BJ (cell line): ENCODE measurements at regions not wholly inside any gene's neighbourhood (a gene's known extent, or its start where the extent isn't known, plus 50 kb on each side); places are given as distances from the start of the nearest gene placed in this dataset.

Experiments used
- CTCF ChIA-PET: fragments of 350-600 bp; formaldehyde crosslinking; extraction: SDS; loops from one replicate; lab custom pipeline; 2021; ENCODE audit warnings: antibody characterized with exemption, inconsistent platforms; lab: Yijun Ruan, JAX
- POLR2A ChIA-PET: fragments of 300-600 bp; sonication (Branson Sonifier 250); formaldehyde crosslinking; extraction: SDS; loops from one replicate; lab custom pipeline; 2021; ENCODE audit warnings: antibody characterized with exemption; lab: Charles Lee
- DNase-seq: peaks from one replicate; pipeline ENCODE4 v3.0.0-alpha.2; 2011; ENCODE audit warnings: low read depth
- H3K27me3 ChIP-seq: 2 replicates; pipeline ENCODE4 v1.6.0; 2011; ENCODE audit warnings: low read length; ENCODE audit not compliant: control insufficient read depth, insufficient read depth
- H3K36me3 ChIP-seq: 2 replicates; pipeline ENCODE4 v1.5.1; 2011; ENCODE audit warnings: low read length; ENCODE audit not compliant: control insufficient read depth, insufficient read depth
- H3K4me3 ChIP-seq: 2 replicates; pipeline ENCODE4 v1.5.1; 2011; ENCODE audit warnings: low read depth, mild to moderate bottlenecking, control low read depth, low read length
- TF ChIP-seq, protein P1 (sequence below): IDR thresholded peaks from 2 replicates; pipeline ENCODE4 v1.5.1; 2011; ENCODE audit warnings: low read depth, mild to moderate bottlenecking, control low read depth, inconsistent platforms, low read length, moderate library complexity; ENCODE audit not compliant: insufficient read depth

- H3K27me3 ChIP-seq = no peaks in the 10 kb centered on the region
- CTCF ChIA-PET = no interaction called here
- H3K36me3 ChIP-seq = no peaks in the 10 kb centered on the region
- POLR2A ChIA-PET = no interaction called here
- no peak overlapping the region for H3K4me3 ChIP-seq
- TF ChIP-seq, protein P1, sequence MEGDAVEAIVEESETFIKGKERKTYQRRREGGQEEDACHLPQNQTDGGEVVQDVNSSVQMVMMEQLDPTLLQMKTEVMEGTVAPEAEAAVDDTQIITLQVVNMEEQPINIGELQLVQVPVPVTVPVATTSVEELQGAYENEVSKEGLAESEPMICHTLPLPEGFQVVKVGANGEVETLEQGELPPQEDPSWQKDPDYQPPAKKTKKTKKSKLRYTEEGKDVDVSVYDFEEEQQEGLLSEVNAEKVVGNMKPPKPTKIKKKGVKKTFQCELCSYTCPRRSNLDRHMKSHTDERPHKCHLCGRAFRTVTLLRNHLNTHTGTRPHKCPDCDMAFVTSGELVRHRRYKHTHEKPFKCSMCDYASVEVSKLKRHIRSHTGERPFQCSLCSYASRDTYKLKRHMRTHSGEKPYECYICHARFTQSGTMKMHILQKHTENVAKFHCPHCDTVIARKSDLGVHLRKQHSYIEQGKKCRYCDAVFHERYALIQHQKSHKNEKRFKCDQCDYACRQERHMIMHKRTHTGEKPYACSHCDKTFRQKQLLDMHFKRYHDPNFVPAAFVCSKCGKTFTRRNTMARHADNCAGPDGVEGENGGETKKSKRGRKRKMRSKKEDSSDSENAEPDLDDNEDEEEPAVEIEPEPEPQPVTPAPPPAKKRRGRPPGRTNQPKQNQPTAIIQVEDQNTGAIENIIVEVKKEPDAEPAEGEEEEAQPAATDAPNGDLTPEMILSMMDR = no peak
- no peak for DNase-seq
These were observed 459.7 kb downstream of the GRXCR1 start for GRCh38 chr4:43351970-43352806.

GRCh38 chr4:43352859-43353258, 460.3 kb downstream of the GRXCR1 start:
- no peak for DNase-seq
- TF ChIP-seq, protein P1 = no peak
- POLR2A ChIA-PET = no interaction called here
- no peak overlapping the region for H3K4me3 ChIP-seq
- CTCF ChIA-PET = no interaction called here
- H3K36me3 ChIP-seq = no peaks in the 10 kb centered on the region
- no peaks in the 10 kb centered on the region for H3K27me3 ChIP-seq

DNA sequence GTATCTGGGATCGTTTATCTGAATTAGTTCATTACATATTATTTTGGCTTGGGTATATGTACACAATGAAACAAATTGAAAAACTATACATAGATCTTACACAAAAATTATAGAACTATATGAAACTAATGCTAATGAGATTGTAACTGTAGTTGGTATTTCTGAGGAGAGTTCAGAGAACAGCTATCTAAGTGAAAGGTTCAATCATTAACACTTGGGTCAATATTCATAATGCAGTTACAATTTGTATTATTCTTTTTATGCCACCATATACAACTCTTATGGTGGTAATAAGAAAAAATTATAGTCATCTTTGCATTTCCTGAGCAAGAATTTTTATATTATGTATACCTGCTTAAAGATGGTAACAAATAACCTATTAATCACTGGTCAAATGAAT, 461.0 kb downstream of the GRXCR1 start:
- no peak for DNase-seq
- no peaks in the 10 kb centered on the region for H3K36me3 ChIP-seq
- POLR2A ChIA-PET = no interaction called here
- H3K27me3 ChIP-seq = no peaks in the 10 kb centered on the region
- no peak overlapping the region for H3K4me3 ChIP-seq
- TF ChIP-seq, protein P1 = no peak
- CTCF ChIA-PET = no interaction called here

GRCh38 chr4:43356786-43357185, 464.3 kb downstream of the GRXCR1 start:
- Histone ChIP-seq H3K4me3 (no peak overlapping the region), H3K27me3 (no peaks in the 10 kb centered on the region), H3K36me3 (no peaks in the 10 kb centered on the region)
- DNase-seq = no peak
- TF ChIP-seq, protein P1 = no peak
- ChIA-PET CTCF (no interaction called here), POLR2A (no interaction called here)

DNA sequence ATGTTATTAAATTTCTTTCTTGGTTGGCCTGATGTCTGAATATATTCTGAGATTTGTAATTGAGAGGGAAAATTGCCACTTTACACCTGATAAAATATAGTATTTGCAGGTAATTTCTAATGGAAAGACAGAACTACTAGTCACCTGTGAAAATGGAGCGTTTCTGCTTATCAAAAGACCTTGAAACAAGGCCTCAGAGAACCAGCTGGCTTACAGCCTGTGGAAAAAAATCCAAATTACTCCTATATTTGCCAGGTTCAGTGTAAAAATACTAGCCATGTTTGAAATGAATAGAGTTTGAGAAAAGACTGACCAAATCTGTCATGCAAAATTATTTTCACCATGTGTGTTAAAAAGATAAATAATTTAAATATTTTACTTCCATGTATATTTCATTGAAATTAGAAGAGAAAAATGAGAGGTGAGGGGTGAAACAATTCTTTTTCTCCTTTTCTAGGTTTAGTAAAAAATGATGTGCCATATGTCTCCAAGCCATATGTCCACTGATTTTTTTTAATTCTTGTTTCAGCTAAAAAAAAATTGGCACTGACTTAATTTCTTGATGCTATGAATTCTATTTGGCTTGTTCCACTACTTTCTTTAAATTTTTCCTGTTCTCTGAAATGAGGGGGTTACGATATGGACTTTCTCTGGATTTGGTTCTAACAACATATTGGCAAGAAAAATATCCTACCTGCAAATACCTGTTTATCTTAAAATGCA, 464.9 kb downstream of the GRXCR1 start:
- H3K36me3 ChIP-seq = no peaks in the 10 kb centered on the region
- POLR2A ChIA-PET = no interaction called here
- TF ChIP-seq, protein P1 = no peak
- CTCF ChIA-PET = no interaction called here
- no peak overlapping the region for H3K4me3 ChIP-seq
- no peaks in the 10 kb centered on the region for H3K27me3 ChIP-seq
- DNase-seq = no peak
